Stimulated activated CD8-positive, alpha-beta memory T cell treated with anti-CD3 and anti-CD28 coated beads, Interleukin-7, amount 100 ng/mL, for 48 hours (primary cell): ENCODE measurements at regions not wholly inside any gene's neighbourhood (a gene's known extent, or its start where the extent isn't known, plus 50 kb on each side); places are given as distances from the start of the nearest gene placed in this dataset.
"Not testable (repeated sequence)": the region's sequence is repeated elsewhere in the genome, so short reads cannot be mapped to it uniquely, and the experiment has no call there.

Experiments
- DNase-seq, 2 donors: peaks; one replicate each; pipeline ENCODE4 v3.0.0-alpha.2; 2020; ENCODE audit warnings: low read depth in 1 of 2; ENCODE audit errors: extremely low read depth in 1 of 2

GRCh38 chr11:81224396-81224795, 1509.3 kb downstream of the FAM181B start:
- DNase-seq, result no peak

- DNase-seq, result no peak
Observed at GRCh38 chr11:81222491-81222890, 1511.2 kb downstream of the FAM181B start.

GRCh38 chr11:81220146-81220895, 1513.3 kb downstream of the FAM181B start:
- no peak for DNase-seq

GRCh38 chr11:81219661-81220060, 1514.0 kb downstream of the FAM181B start:
- no peak for DNase-seq

- no peak for DNase-seq
Observed at GRCh38 chr11:81218440-81218839, 1515.2 kb downstream of the FAM181B start.

- no peak for DNase-seq
Observed at GRCh38 chr11:81211050-81211449, 1522.6 kb downstream of the FAM181B start.

GRCh38 chr11:81207421-81208054, 1526.1 kb downstream of the FAM181B start:
- no peak for DNase-seq

- no peak for DNase-seq
Observed at GRCh38 chr11:81203876-81204275, 1529.8 kb downstream of the FAM181B start.

- DNase-seq, result no peak
Observed at GRCh38 chr11:81197396-81197795, 1536.3 kb downstream of the FAM181B start.

- no peak for DNase-seq
Observed at GRCh38 chr11:81192516-81192915, 1541.1 kb downstream of the FAM181B start.

- DNase-seq, result no peak
Observed at GRCh38 chr11:81190546-81190945, 1543.1 kb downstream of the FAM181B start.

GRCh38 chr11:81187033-81187432, 1546.6 kb downstream of the FAM181B start:
- DNase-seq, result not testable (repeated sequence)

GRCh38 chr11:81174646-81175330, 1558.9 kb downstream of the FAM181B start:
- no peak for DNase-seq

- no peak for DNase-seq
Observed at GRCh38 chr11:81165164-81165563, 1568.5 kb downstream of the FAM181B start.

GRCh38 chr11:81159900-81160299, 1573.8 kb downstream of the FAM181B start:
- no peak for DNase-seq

GRCh38 chr11:81135570-81135969, 1598.1 kb downstream of the FAM181B start:
- DNase-seq, result no peak

GRCh38 chr11:81129618-81130017, 1604.0 kb downstream of the FAM181B start:
- no peak for DNase-seq

- DNase-seq, result no peak
Observed at GRCh38 chr11:81112718-81113117, 1620.9 kb downstream of the FAM181B start.

- no peak for DNase-seq
Observed at GRCh38 chr11:81104051-81104450, 1629.6 kb downstream of the FAM181B start.

- DNase-seq, result no peak
Observed at GRCh38 chr11:81098471-81098870, 1635.2 kb downstream of the FAM181B start.

- no peak for DNase-seq
Observed at GRCh38 chr11:81092522-81092921, 1641.1 kb downstream of the FAM181B start.

GRCh38 chr11:81089242-81089641, 1644.4 kb downstream of the FAM181B start:
- no peak for DNase-seq
